ENCODE measurements at regions not wholly inside any gene's neighbourhood (a gene's known extent, or its start where the extent isn't known, plus 50 kb on each side); places are given as distances from the start of the nearest gene placed in this dataset.
"Not testable (repeated sequence)": the region's sequence is repeated elsewhere in the genome, so short reads cannot be mapped to it uniquely, and the experiment has no call there.

- no peak for DNase-seq
Observed at GRCh38 chr9:113705928-113706519, 170.1 kb upstream of the ZNF618 start.

GRCh38 chr9:113707953-113708695 is 168.0 kb upstream of the ZNF618 start:
- no peak for DNase-seq

GRCh38 chr9:113708821-113709713 is 167.0 kb upstream of the ZNF618 start:
- no peak for DNase-seq

GRCh38 chr9:113709721-113710120 is 166.4 kb upstream of the ZNF618 start:
- no peak for DNase-seq

GRCh38 chr9:113711251-113711650 is 164.9 kb upstream of the ZNF618 start:
- no peak for DNase-seq

GRCh38 chr9:113712053-113712452 is 164.1 kb upstream of the ZNF618 start:
- no peak for DNase-seq

- no peak for DNase-seq
Observed at GRCh38 chr9:113715086-113715485, 161.0 kb upstream of the ZNF618 start.

- no peak for DNase-seq
Observed at GRCh38 chr9:113719919-113720318, 156.2 kb upstream of the ZNF618 start.

- no peak for DNase-seq
Observed at GRCh38 chr9:113720495-113720894, 155.6 kb upstream of the ZNF618 start.

- no peak for DNase-seq
Observed at GRCh38 chr9:113721856-113722255, 154.3 kb upstream of the ZNF618 start.

GRCh38 chr9:113724202-113724601 is 151.9 kb upstream of the ZNF618 start:
- DNase-seq, result no peak

GRCh38 chr9:113728989-113729388 is 147.1 kb upstream of the ZNF618 start:
- no peak for DNase-seq

- DNase-seq, result no peak
Observed at GRCh38 chr9:113734826-113735225, 141.3 kb upstream of the ZNF618 start.

GRCh38 chr9:113737517-113738271 is 138.4 kb upstream of the ZNF618 start:
- no peak for DNase-seq

- no peak for DNase-seq
Observed at GRCh38 chr9:113738496-113738892, 137.6 kb upstream of the ZNF618 start.

- DNase-seq, result no peak
Observed at GRCh38 chr9:113738893-113739604, 137.1 kb upstream of the ZNF618 start.

GRCh38 chr9:113739605-113740507 is 136.3 kb upstream of the ZNF618 start:
- not testable (repeated sequence) for DNase-seq

GRCh38 chr9:113740508-113741500 is 135.3 kb upstream of the ZNF618 start:
- DNase-seq, result not testable (repeated sequence)
